SK-N-SH (cell line): ENCODE measurements at regions not wholly inside any gene's neighbourhood (a gene's known extent, or its start where the extent isn't known, plus 50 kb on each side); places are given as distances from the start of the nearest gene placed in this dataset.

Experiments
- CTCF ChIA-PET: fragments of 300-600, 350-600 bp; formaldehyde crosslinking; extraction: SDS; loops from one replicate; lab custom pipeline; 2021; lab: Yijun Ruan, JAX
- POLR2A ChIA-PET: fragments of 350-600 bp; sonication (Branson Sonifier 250); formaldehyde crosslinking; extraction: SDS; loops from one replicate; lab custom pipeline; 2020; ENCODE audit warnings: antibody characterized with exemption, inconsistent platforms; lab: Yijun Ruan, JAX
- DNase-seq: peaks from one replicate; pipeline ENCODE4 v3.0.0; 2012
- H2AFZ ChIP-seq: fragments of 200-600 bp; sonication (generic); 2 replicates; pipeline ENCODE4 v1.8.1; 2016; ENCODE audit warnings: antibody characterized with exemption, mild to moderate bottlenecking, low read depth
- H3F3A ChIP-seq: fragments of 200-600 bp; sonication (generic); replicated peaks from 2 replicates; pipeline ENCODE3; 2016; ENCODE audit warnings: antibody characterized with exemption, mild to moderate bottlenecking; ENCODE audit not compliant: insufficient read depth
- H3K27ac ChIP-seq, 2 experiments: fragments of 200-500 bp in 1 of 2; fragments of 200-600 bp in 1 of 2; sonication (Bioruptor generic) in 1 of 2; sonication (generic), shearing (Covaris generic) in 1 of 2; 2 replicates each; pipeline versions ENCODE4 v1.5.1 to v1.6.1; 2014 to 2016; ENCODE audit warnings: low read depth in 2 of 2, inconsistent platforms in 1 of 2, low read length in 1 of 2, mild to moderate bottlenecking in 1 of 2, mixed read lengths in 1 of 2
- H3K27me3 ChIP-seq: fragments of 200-600 bp; sonication (generic), shearing (Covaris generic); 2 replicates; pipeline ENCODE4 v1.6.1; 2016; ENCODE audit warnings: mixed run types; ENCODE audit not compliant: insufficient read depth
- H3K36me3 ChIP-seq, 2 experiments: fragments of 200-500 bp in 1 of 2; fragments of 200-600 bp in 1 of 2; sonication (Bioruptor generic) in 1 of 2; sonication (generic) in 1 of 2; replicated peaks in 1 of 2; 2 replicates each; pipeline versions ENCODE3 to v1.5.1; 2014 to 2016; ENCODE audit warnings: low read length in 1 of 2, mild to moderate bottlenecking in 1 of 2; ENCODE audit not compliant: insufficient read depth in 2 of 2, control insufficient read depth in 1 of 2
- H3K4me1 ChIP-seq, 2 experiments: fragments of 200-500 bp in 1 of 2; fragments of 200-600 bp in 1 of 2; sonication (Bioruptor generic) in 1 of 2; sonication (generic), shearing (Covaris generic) in 1 of 2; 2 replicates each; pipeline versions ENCODE4 v1.5.1 to v1.6.1; 2014 to 2016; ENCODE audit warnings: low read depth in 1 of 2, low read length in 1 of 2, mixed run types in 1 of 2; ENCODE audit not compliant: insufficient read depth in 2 of 2, control insufficient read depth in 1 of 2
- H3K4me2 ChIP-seq: fragments of 200-600 bp; sonication (generic), shearing (Covaris generic); 2 replicates; pipeline ENCODE4 v1.6.1; 2017; ENCODE audit warnings: mixed run types
- H3K4me3 ChIP-seq, 2 experiments: fragments of 200-500 bp in 1 of 2; fragments of 200-600 bp in 1 of 2; sonication (Bioruptor generic) in 1 of 2; sonication (generic), shearing (Covaris generic) in 1 of 2; 2 replicates each; pipeline versions ENCODE4 v1.5.1 to v1.8.1; 2014 to 2016; ENCODE audit warnings: low read depth in 2 of 2, inconsistent platforms in 1 of 2, low read length in 1 of 2, mild to moderate bottlenecking in 1 of 2, mixed read lengths in 1 of 2, moderate library complexity in 1 of 2
- H3K79me2 ChIP-seq: fragments of 200-600 bp; sonication (generic); 2 replicates; pipeline ENCODE4 v1.8.1; 2017; ENCODE audit warnings: mild to moderate bottlenecking; ENCODE audit not compliant: insufficient read depth
- H3K9ac ChIP-seq: fragments of 200-600 bp; sonication (generic); 2 replicates; pipeline ENCODE4 v1.6.1; 2017; ENCODE audit warnings: mixed run types
- H3K9me2 ChIP-seq: fragments of 200-600 bp; sonication (generic); 2 replicates; pipeline ENCODE4 v1.6.1; 2017; ENCODE audit warnings: mixed run types
- H3K9me3 ChIP-seq: fragments of 200-600 bp; sonication (generic); 2 replicates; pipeline ENCODE4 v1.6.1; 2017; ENCODE audit warnings: mixed run types, mild to moderate bottlenecking, moderate library complexity
- H4K20me1 ChIP-seq: fragments of 200-600 bp; sonication (generic); 2 replicates; pipeline ENCODE4 v1.6.1; 2017; ENCODE audit warnings: mild to moderate bottlenecking, mixed run types; ENCODE audit not compliant: insufficient read depth
- ELF1 ChIP-seq: IDR thresholded peaks from 2 replicates; pipeline ENCODE4 v1.4.0; 2012
- EZH2phosphoT487 ChIP-seq: fragments of 200-600 bp; sonication (generic); IDR thresholded peaks from 2 replicates; pipeline ENCODE4 v1.6.1; 2017; ENCODE audit warnings: low read depth, mixed run types, mild to moderate bottlenecking, antibody characterized with exemption, moderate library complexity, borderline replicate concordance
- FOXJ3 ChIP-seq: sonication (generic); formaldehyde crosslinking; IDR thresholded peaks from 2 replicates; pipeline ENCODE4 v1.5.1; 2020; ENCODE audit warnings: mild to moderate bottlenecking, missing genetic modification reagents
- FOXM1 ChIP-seq: IDR thresholded peaks from 2 replicates; pipeline ENCODE4 v1.4.0; 2012; ENCODE audit warnings: low read depth, mild to moderate bottlenecking
- GABPA ChIP-seq: IDR thresholded peaks from 2 replicates; pipeline ENCODE4 v1.4.0; 2012; ENCODE audit warnings: low read depth, mild to moderate bottlenecking
- GATA2 ChIP-seq: sonication (generic); formaldehyde crosslinking; IDR thresholded peaks from 2 replicates; pipeline ENCODE4 v1.5.0; 2020; ENCODE audit warnings: mild to moderate bottlenecking, missing genetic modification reagents
- JUND ChIP-seq: IDR thresholded peaks from 2 replicates; pipeline ENCODE4 v1.4.0; 2012
- MAX ChIP-seq: IDR thresholded peaks from 2 replicates; pipeline ENCODE4 v1.4.0; 2012; ENCODE audit warnings: low read depth
- MXI1 ChIP-seq: IDR thresholded peaks from 2 replicates; pipeline ENCODE4 v1.6.1; 2012; ENCODE audit warnings: mild to moderate bottlenecking, low read depth, low read length, improper control_type of control experiment
- PBX3 ChIP-seq: IDR thresholded peaks from 2 replicates; pipeline ENCODE4; 2012
- POLR2AphosphoS5 ChIP-seq: IDR thresholded peaks from 2 replicates; pipeline ENCODE4 v1.6.1; 2012; ENCODE audit warnings: low read depth, low read length
- RCOR1 ChIP-seq: fragments of 150-350 bp; IDR thresholded peaks from 2 replicates; pipeline ENCODE4 v1.6.1; 2017; ENCODE audit warnings: antibody characterized with exemption, low read length
- RFX5 ChIP-seq: IDR thresholded peaks from 2 replicates; pipeline ENCODE4 v1.6.1; 2012; ENCODE audit warnings: mild to moderate bottlenecking, improper control_type of control experiment, low read length
- TAF1 ChIP-seq: IDR thresholded peaks from 2 replicates; pipeline ENCODE4 v1.6.1; 2012; ENCODE audit warnings: low read depth, mild to moderate bottlenecking, low read length, moderate library complexity, borderline replicate concordance
- USF2 ChIP-seq: fragments of 150-350 bp; IDR thresholded peaks from 2 replicates; pipeline ENCODE4 v1.6.1; 2017; ENCODE audit warnings: antibody characterized with exemption, low read length, low read depth, borderline replicate concordance
- WGBS: methylation state at CpG from one replicate; pipeline ENCODE4 v1.1.6; 2017; ENCODE audit warnings: low lambda C conversion rate; 5-methylcytosine and 5-hydroxymethylcytosine counted together
- TF ChIP-seq, protein P1 (sequence below): IDR thresholded peaks from 2 replicates; pipeline ENCODE4 v1.6.1; 2012; ENCODE audit warnings: mild to moderate bottlenecking, low read depth, low read length, moderate library complexity

DNA sequence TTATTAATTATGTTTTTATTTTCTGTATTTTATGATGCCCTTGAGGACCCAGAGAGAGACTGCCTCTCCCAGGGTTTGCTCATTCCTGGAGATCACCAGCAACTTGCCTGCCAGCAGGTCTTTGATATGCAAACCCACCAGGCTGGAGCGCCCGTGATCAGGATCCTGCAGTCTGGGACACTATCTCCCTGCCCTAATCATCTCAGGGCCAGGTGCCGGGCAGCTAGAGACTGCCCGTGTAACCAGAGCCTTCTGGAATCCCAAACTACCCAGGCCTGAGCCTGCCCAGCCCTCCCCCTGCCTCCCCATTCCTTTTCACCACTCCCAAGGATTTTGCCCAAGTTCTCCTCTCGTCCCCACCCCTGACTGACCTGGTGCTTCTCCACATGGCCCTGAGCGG, 52.2 kb upstream of the B3GAT1 start (continued):
- TF ChIP-seq, protein P1, sequence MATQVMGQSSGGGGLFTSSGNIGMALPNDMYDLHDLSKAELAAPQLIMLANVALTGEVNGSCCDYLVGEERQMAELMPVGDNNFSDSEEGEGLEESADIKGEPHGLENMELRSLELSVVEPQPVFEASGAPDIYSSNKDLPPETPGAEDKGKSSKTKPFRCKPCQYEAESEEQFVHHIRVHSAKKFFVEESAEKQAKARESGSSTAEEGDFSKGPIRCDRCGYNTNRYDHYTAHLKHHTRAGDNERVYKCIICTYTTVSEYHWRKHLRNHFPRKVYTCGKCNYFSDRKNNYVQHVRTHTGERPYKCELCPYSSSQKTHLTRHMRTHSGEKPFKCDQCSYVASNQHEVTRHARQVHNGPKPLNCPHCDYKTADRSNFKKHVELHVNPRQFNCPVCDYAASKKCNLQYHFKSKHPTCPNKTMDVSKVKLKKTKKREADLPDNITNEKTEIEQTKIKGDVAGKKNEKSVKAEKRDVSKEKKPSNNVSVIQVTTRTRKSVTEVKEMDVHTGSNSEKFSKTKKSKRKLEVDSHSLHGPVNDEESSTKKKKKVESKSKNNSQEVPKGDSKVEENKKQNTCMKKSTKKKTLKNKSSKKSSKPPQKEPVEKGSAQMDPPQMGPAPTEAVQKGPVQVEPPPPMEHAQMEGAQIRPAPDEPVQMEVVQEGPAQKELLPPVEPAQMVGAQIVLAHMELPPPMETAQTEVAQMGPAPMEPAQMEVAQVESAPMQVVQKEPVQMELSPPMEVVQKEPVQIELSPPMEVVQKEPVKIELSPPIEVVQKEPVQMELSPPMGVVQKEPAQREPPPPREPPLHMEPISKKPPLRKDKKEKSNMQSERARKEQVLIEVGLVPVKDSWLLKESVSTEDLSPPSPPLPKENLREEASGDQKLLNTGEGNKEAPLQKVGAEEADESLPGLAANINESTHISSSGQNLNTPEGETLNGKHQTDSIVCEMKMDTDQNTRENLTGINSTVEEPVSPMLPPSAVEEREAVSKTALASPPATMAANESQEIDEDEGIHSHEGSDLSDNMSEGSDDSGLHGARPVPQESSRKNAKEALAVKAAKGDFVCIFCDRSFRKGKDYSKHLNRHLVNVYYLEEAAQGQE, result no peak
- no peak for TF ChIP-seq GATA2 (CRISPR knock-in tag)
- no peak for TF ChIP-seq USF2
- TF ChIP-seq GABPA, result no peak
- TF ChIP-seq RCOR1, result no peak
- TF ChIP-seq PBX3, result no peak
- TF ChIP-seq RFX5, result no peak
- TF ChIP-seq POLR2AphosphoS5, result no peak
- no peak for TF ChIP-seq FOXM1
- no peak for TF ChIP-seq EZH2phosphoT487
- no peak for TF ChIP-seq FOXJ3 (CRISPR knock-in tag)
- no peak for TF ChIP-seq TAF1
- TF ChIP-seq JUND, result no peak
- no peak for TF ChIP-seq MAX
- TF ChIP-seq, all 33 proteins: peak for 0

DNA sequence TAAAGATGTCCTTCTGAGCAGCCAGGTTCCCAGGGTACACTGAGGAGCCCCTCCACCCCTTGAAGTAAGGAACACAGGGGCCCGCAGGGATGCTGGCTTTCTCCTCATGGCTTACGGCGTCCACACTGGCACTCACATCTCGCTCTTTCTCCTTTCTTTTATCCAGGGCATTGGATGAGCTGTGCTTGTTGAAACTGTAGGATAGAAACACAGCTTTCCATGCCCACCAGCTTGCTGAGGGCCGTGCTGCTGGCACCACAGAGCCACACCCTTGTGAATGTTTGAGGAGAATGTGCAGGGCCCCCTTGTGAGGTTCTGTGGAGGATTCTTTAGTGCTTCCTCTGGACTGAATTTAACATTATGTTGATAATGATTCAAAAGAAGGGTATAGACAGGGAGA, 51.7 kb upstream of the B3GAT1 start:
- 45% methylated on average over 5 of the region's 5 CpGs for WGBS
- Histone ChIP-seq H3K9me2 (no peaks in the 10 kb centered on the region), H3K9ac (no peak overlapping the region), H3K79me2 (no peaks in the 10 kb centered on the region), H4K20me1 (no peaks in the 10 kb centered on the region), H3F3A (no peaks in the 10 kb centered on the region), H3K4me3 (no peak overlapping the region), H3K27me3 (no peaks in the 10 kb centered on the region), H2AFZ (no peak overlapping the region), H3K4me2 (no peak overlapping the region), H3K4me1 (peaks cover 0 to 6% of the 10 kb centered on the region in 2 experiments; a peak in 1 of 4 replicates), H3K9me3 (no peaks in the 10 kb centered on the region), H3K27ac (no peak overlapping the region), H3K36me3 (no peaks in the 10 kb centered on the region)
- ChIA-PET CTCF (interaction anchor here (2.1 kb wide), 1 partner anchor 10 kb away, joined by 12 read pairs; no protein-coding TSS in a partner anchor), POLR2A (no interaction called here)
- no peak for DNase-seq
- TF ChIP-seq ELF1, result no peak
- no peak for TF ChIP-seq MXI1
